ENCODE measurements at regions not wholly inside any gene's neighbourhood (a gene's known extent, or its start where the extent isn't known, plus 50 kb on each side); places are given as distances from the start of the nearest gene placed in this dataset.

- H3K4me2 ChIP-seq (ENCODE audit: low read depth, low read length): no peak overlapping the region
- no TSS peak for BruUV-seq (replicated peaks)
- ChIA-PET POLR2A (no interaction called here), CTCF (ENCODE audit: low intra/inter-chr PET ratio, low total read pairs) (no interaction called here)
- no peak for TF ChIP-seq ZNF574 (CRISPR knock-in tag; IDR thresholded peaks at IDR 0.05)
- no peak for TF ChIP-seq ATRX (CRISPR knock-in tag; IDR thresholded peaks at IDR 0.05; ENCODE audit: borderline replicate concordance)
- no peak for TF ChIP-seq ZNF564 (CRISPR knock-in tag; IDR thresholded peaks at IDR 0.05)
- no peak for TF ChIP-seq HBP1 (CRISPR knock-in tag; IDR thresholded peaks at IDR 0.05; ENCODE audit: low read depth)
- no peak for TF ChIP-seq PRMT3 (CRISPR knock-in tag; IDR thresholded peaks at IDR 0.05; ENCODE audit: borderline replicate concordance, low read depth)
- TF ChIP-seq ISL2 (CRISPR knock-in tag; IDR thresholded peaks at IDR 0.05): no peak
- TF ChIP-seq DDIT3 (CRISPR knock-in tag; IDR thresholded peaks at IDR 0.05): no peak
- H4K20me1 ChIP-seq (ENCODE audit: insufficient read depth, low read length): no peaks in the 10 kb centered on the region
- ATAC-seq (no peak), FAIRE-seq (no peak), DNase-seq (ENCODE audit: low spot score) (no peak)
- H3K9ac ChIP-seq (ENCODE audit: insufficient read depth, low read depth, low read length): no peak overlapping the region
- H3K27ac ChIP-seq (ENCODE audit: extremely low read length, insufficient read depth, low read length): no peak overlapping the region
- no peaks in the 10 kb centered on the region for H3K79me2 ChIP-seq (ENCODE audit: insufficient read depth, low read length)
- 16% methylated on average over 3 of the region's 3 CpGs for WGBS (ENCODE audit: low lambda C conversion rate)
- H3K4me1 ChIP-seq (ENCODE audit: insufficient read depth, low read length): no peaks in the 10 kb centered on the region
- no peak overlapping the region for H3K4me3 ChIP-seq (replicated peaks in 1 of 3; ENCODE audit: insufficient read depth in 1 of 3, low read depth in 2 of 3, low read length in 3 of 3)
- intact Hi-C loops (cut with micrococcal nuclease; ENCODE audit: unreplicated experiment) (no loop called here), in situ Hi-C loops (cut with HindIII; ENCODE audit: extremely low pct_ligation_motif_present, low pct_unique_long_range_greater_than_20kb) (no loop called here)
- H3K27me3 ChIP-seq (ENCODE audit: control insufficient read depth in 1 of 2, insufficient read depth in 2 of 2, low read length in 2 of 2): no peaks in the 10 kb centered on the region
- no peaks in the 10 kb centered on the region for H3K36me3 ChIP-seq (replicated peaks in 1 of 2; ENCODE audit: control insufficient read depth in 1 of 2, insufficient read depth in 2 of 2, low read length in 2 of 2)
- H3K9me3 ChIP-seq (ENCODE audit: low read length): no peaks in the 10 kb centered on the region
- H2AFZ ChIP-seq (ENCODE audit: low read length): no peak overlapping the region
These were observed 129.0 kb downstream of the SPCS3 start for GRCh38 chr4:176448761-176449160.
